A673 (cell line): ENCODE measurements at regions not wholly inside any gene's neighbourhood (a gene's known extent, or its start where the extent isn't known, plus 50 kb on each side); places are given as distances from the start of the nearest gene placed in this dataset.

Experiments used
- BruUV-seq: library from RNA; stranded (reverse); fragments of 400-500 nt; replicated peaks from 2 replicates; lab custom pipeline; 2021; lab: Mats Ljungman, UMichigan
- CTCF ChIA-PET: fragments of 300-600 bp; sonication (Branson Sonifier 250); formaldehyde crosslinking; loops from one replicate; lab custom pipeline; 2022; ENCODE audit warnings: antibody characterized with exemption; lab: Charles Lee
- POLR2A ChIA-PET: fragments of 300-600 bp; sonication (Branson Sonifier 250); formaldehyde crosslinking; loops from one replicate; lab custom pipeline; 2022; ENCODE audit warnings: antibody characterized with exemption; ENCODE audit not compliant: low non-redundant PET; lab: Charles Lee
- DNase-seq: peaks from one replicate; pipeline ENCODE4 v3.0.0-alpha.2; 2015; ENCODE audit warnings: low spot score
- H3K27ac ChIP-seq: fragments of 200-600 bp; sonication (generic); 2 replicates; pipeline ENCODE4 v1.5.1; 2016; ENCODE audit warnings: mixed run types, low read depth, mild to moderate bottlenecking, mixed read lengths, antibody characterized with exemption, low read length; ENCODE audit not compliant: poor library complexity, severe bottlenecking
- H3K27me3 ChIP-seq: fragments of 200-600 bp; sonication (generic); replicated peaks from 2 replicates; pipeline ENCODE4 v1.6.1; 2017; ENCODE audit warnings: mixed run types, low read depth, mild to moderate bottlenecking, mixed read lengths, antibody characterized with exemption, low read length; ENCODE audit not compliant: insufficient read depth, poor library complexity
- H3K36me3 ChIP-seq: fragments of 200-600 bp; sonication (generic); 2 replicates; pipeline ENCODE4 v1.6.1; 2016; ENCODE audit warnings: mixed run types, mild to moderate bottlenecking, mixed read lengths, antibody characterized with exemption, low read length; ENCODE audit not compliant: insufficient read depth, poor library complexity, severe bottlenecking
- H3K4me1 ChIP-seq: fragments of 200-600 bp; sonication (generic); 2 replicates; pipeline ENCODE4 v1.6.1; 2017; ENCODE audit warnings: mixed run types, mild to moderate bottlenecking, mixed read lengths, antibody characterized with exemption, low read length; ENCODE audit not compliant: insufficient read depth, poor library complexity, severe bottlenecking
- H3K4me3 ChIP-seq: fragments of 200-600 bp; sonication (generic); 2 replicates; pipeline ENCODE4 v1.5.1; 2016; ENCODE audit warnings: low read depth, mixed run types, mild to moderate bottlenecking, mixed read lengths, low read length; ENCODE audit not compliant: poor library complexity, severe bottlenecking
- H3K9me3 ChIP-seq: fragments of 200-600 bp; sonication (generic); 2 replicates; pipeline ENCODE4 v1.6.1; 2016; ENCODE audit warnings: mixed run types, low read depth, mild to moderate bottlenecking, mixed read lengths, antibody characterized with exemption, low read length; ENCODE audit not compliant: poor library complexity, severe bottlenecking
- EZH2 ChIP-seq: fragments of 200-600 bp; sonication (generic); IDR thresholded peaks from 2 replicates; pipeline ENCODE4 v1.6.1; 2017; ENCODE audit warnings: borderline replicate concordance, low read depth, mild to moderate bottlenecking, mixed read lengths, antibody characterized with exemption, low read length; ENCODE audit not compliant: poor library complexity, severe bottlenecking
- intact Hi-C: fragments of 100-400 bp; cut with micrococcal nuclease; formaldehyde crosslinking; loops from one replicate; pipeline ENCODE4 v1.10.0; 2022; ENCODE audit not compliant: unreplicated experiment
- TF ChIP-seq, protein P1 (sequence below): fragments of 300-800, 200-600 bp; sonication (generic); conservative IDR thresholded peaks from 2 replicates; pipeline ENCODE4 v1.5.1; 2017; ENCODE audit warnings: low read depth, mild to moderate bottlenecking, antibody characterized with exemption, low read length, moderate library complexity, mixed read lengths

DNA sequence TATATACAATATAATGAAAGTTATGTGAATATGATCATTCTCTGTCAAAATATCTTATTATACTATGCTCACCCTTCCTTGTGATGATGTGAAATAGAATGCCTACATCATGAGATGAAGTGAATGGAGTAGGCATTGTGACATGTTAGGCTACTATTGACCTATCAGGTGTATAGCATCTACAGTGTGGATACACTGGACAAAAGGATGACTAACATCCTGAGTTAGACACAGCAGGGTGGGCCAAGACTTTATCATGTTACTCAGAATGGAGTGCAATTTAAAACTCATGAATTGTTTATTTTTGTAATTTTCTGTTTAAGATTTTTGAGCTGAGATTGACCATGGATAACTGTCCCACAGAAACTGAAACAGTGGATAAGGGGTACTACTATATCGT lies 53.4 kb upstream of the NAV3 start:
- TF ChIP-seq EZH2: no peak
- TF ChIP-seq, protein P1, sequence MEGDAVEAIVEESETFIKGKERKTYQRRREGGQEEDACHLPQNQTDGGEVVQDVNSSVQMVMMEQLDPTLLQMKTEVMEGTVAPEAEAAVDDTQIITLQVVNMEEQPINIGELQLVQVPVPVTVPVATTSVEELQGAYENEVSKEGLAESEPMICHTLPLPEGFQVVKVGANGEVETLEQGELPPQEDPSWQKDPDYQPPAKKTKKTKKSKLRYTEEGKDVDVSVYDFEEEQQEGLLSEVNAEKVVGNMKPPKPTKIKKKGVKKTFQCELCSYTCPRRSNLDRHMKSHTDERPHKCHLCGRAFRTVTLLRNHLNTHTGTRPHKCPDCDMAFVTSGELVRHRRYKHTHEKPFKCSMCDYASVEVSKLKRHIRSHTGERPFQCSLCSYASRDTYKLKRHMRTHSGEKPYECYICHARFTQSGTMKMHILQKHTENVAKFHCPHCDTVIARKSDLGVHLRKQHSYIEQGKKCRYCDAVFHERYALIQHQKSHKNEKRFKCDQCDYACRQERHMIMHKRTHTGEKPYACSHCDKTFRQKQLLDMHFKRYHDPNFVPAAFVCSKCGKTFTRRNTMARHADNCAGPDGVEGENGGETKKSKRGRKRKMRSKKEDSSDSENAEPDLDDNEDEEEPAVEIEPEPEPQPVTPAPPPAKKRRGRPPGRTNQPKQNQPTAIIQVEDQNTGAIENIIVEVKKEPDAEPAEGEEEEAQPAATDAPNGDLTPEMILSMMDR: no peak
- no peak overlapping the region for H3K4me3 ChIP-seq
- no TSS peak for BruUV-seq
- H3K36me3 ChIP-seq: no peaks in the 10 kb centered on the region
- CTCF ChIA-PET: no interaction called here
- POLR2A ChIA-PET: no interaction called here
- intact Hi-C loops: no loop called here
- no peak for DNase-seq
- H3K9me3 ChIP-seq: no peaks in the 10 kb centered on the region
- no peaks in the 10 kb centered on the region for H3K27me3 ChIP-seq
- no peak overlapping the region for H3K27ac ChIP-seq
- H3K4me1 ChIP-seq: no peaks in the 10 kb centered on the region

DNA sequence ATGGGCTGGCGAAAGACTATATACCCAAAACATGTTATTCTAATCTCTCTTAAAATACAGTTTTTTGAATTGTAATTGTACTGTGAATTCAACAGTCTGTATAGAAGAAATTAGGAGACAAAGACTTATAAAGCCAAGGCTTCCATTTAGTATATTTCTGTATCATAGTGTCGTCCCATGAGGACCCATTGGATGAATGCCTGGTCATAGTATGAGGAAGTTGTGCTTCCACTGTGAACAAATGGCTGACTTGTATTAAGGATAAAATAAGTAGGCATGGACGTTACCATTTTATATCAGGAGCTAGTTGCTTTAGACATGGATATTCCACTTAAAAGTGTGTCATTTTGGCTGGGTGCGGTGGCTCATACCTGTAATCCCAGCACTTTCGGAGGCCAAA lies 55.9 kb upstream of the NAV3 start:
- no peaks in the 10 kb centered on the region for H3K36me3 ChIP-seq
- intact Hi-C loops: no loop called here

DNA sequence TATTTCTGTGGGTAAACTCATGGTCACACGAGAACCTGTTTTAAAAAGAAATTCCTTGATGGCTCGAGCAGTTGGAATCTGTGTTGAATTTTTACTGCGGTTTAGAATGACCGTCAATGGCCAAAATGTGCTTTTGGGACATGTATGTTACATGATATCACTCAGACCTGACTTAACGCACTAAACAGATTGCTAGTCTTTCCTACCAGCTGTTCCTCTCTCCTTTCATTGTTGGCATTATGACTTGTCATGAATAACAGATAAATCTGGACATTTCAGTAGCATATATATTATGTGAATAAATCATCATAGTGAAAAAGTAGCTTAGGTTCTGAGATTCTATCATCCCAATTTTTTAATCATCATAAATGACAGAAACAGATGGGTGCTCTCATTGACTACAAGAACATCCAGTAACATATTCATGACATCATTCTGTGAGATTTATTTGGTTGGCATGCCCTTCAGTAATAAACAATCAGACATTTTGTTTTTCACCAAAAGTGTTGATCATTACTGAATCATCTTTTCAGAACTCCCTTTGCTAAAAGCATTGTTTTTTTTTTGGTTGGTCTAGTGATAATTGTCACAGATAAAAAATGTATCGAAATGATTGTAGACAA lies 57.9 kb upstream of the NAV3 start:
- Histone ChIP-seq H3K36me3 (no peaks in the 10 kb centered on the region), H3K9me3 (no peaks in the 10 kb centered on the region), H3K27me3 (no peaks in the 10 kb centered on the region), H3K4me3 (no peak overlapping the region), H3K4me1 (no peaks in the 10 kb centered on the region), H3K27ac (no peak overlapping the region)
- intact Hi-C loops: no loop called here
- ChIA-PET CTCF (no interaction called here), POLR2A (no interaction called here)
- no peak for DNase-seq
- BruUV-seq: no TSS peak
- TF ChIP-seq EZH2: no peak

More for the DNA sequence above, 55.9 kb upstream of the NAV3 start:
- no peak overlapping the region for H3K27ac ChIP-seq
- DNase-seq: no peak
- H3K4me3 ChIP-seq: no peak overlapping the region
- no peaks in the 10 kb centered on the region for H3K9me3 ChIP-seq
- no peak for TF ChIP-seq EZH2
- TF ChIP-seq, protein P1: no peak
- BruUV-seq: no TSS peak
- ChIA-PET POLR2A (no interaction called here), CTCF (no interaction called here)
- H3K27me3 ChIP-seq: no peaks in the 10 kb centered on the region
- H3K4me1 ChIP-seq: no peaks in the 10 kb centered on the region

DNA sequence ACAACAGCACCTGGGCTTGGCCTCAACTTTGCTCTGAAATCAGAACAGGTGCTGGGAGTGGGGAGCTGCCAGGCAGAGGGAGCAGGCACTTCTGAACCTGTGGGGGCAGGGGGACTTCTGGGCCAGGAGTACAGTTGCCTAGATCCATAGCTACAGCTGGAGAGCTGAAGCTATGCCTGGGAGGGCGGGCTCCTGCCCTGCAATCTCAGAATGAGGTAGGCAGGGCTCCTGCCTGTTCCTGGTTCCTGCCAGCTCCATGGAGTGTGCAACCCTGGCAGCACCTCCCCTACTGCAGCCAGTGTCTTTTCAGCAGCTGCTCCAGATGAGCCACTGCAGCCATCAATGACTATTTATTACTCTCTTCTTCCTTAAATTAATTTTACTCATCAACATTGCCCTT lies 62.1 kb upstream of the NAV3 start:
- POLR2A ChIA-PET: no interaction called here

More for the DNA sequence above, 62.1 kb upstream of the NAV3 start:
- no peak for DNase-seq
- CTCF ChIA-PET: no interaction called here
- no peaks in the 10 kb centered on the region for H3K36me3 ChIP-seq
- no peaks in the 10 kb centered on the region for H3K9me3 ChIP-seq
- H3K4me3 ChIP-seq: no peak overlapping the region
- intact Hi-C loops: no loop called here
- TF ChIP-seq EZH2: no peak
- TF ChIP-seq, protein P1: no peak
- no TSS peak for BruUV-seq
- H3K4me1 ChIP-seq: peaks cover 10% of the 10 kb centered on the region
- no peaks in the 10 kb centered on the region for H3K27me3 ChIP-seq
- H3K27ac ChIP-seq: no peak overlapping the region
